ENCODE measurements at regions not wholly inside any gene's neighbourhood (a gene's known extent, or its start where the extent isn't known, plus 50 kb on each side); places are given as distances from the start of the nearest gene placed in this dataset.
A peak's percentile ranks its signal among the peaks of the same experiment; 100 is the strongest.

GRCh38 chr20:57829805-57830514 is 120.1 kb upstream of the PMEPA1 start:
- peaks cover 2% of the 10 kb centered on the region; the same call in 1 of the 2 replicates for H3K27me3 Mint-ChIP-seq (ENCODE audit: low read depth)
- H3K27me3 ChIP-seq (ENCODE audit: insufficient read depth, low read length): no peaks in the 10 kb centered on the region
- no peak overlapping the region for H4K5ac ChIP-seq (ENCODE audit: insufficient read length, low read depth, low read length)
- no peak overlapping the region for H2BK120ac ChIP-seq (ENCODE audit: low read depth, low read length, poor library complexity, severe bottlenecking)
- no peak overlapping the region for H3K56ac ChIP-seq (ENCODE audit: insufficient read length, low read depth, low read length)
- H2BK5ac ChIP-seq (ENCODE audit: insufficient read length, low read length): no peak overlapping the region
- H4K20me1 ChIP-seq (ENCODE audit: control insufficient read depth, insufficient read depth, insufficient read length): no peaks in the 10 kb centered on the region
- no peak overlapping the region for H2AFZ ChIP-seq (ENCODE audit: low read length)
- H3K79me2 ChIP-seq (ENCODE audit: insufficient read depth, low read length): no peaks in the 10 kb centered on the region
- TF ChIP-seq CTCF (conservative IDR thresholded peaks at IDR 0.05): no peak
- no peaks in the 10 kb centered on the region; a peak in 1 of 7 replicates for H3K36me3 Mint-ChIP-seq (ENCODE audit: insufficient read depth in 1 of 3, low read depth in 3 of 3)
- no CpG with 5 or more reads among the region's 9 CpGs for WGBS (ENCODE audit: extremely low coverage, insufficient read length, low lambda C conversion rate)
- H3K4me2 ChIP-seq (ENCODE audit: insufficient read depth, insufficient read length, low read length): no peak overlapping the region
- H2BK15ac ChIP-seq (ENCODE audit: low read depth, low read length): no peak overlapping the region
- no peak overlapping the region for H3K14ac ChIP-seq (ENCODE audit: insufficient read depth, low read length)
- no peak overlapping the region for H2BK20ac ChIP-seq (ENCODE audit: low read depth, low read length, poor library complexity, severe bottlenecking)
- H3K27ac Mint-ChIP-seq: peak overlapping the region in 1 of 3 experiments; percentile 16; a peak in 1 of 7 replicates
- H3K4me1 Mint-ChIP-seq: peaks cover 0 to 3% of the 10 kb centered on the region in 2 experiments; a peak in 3 of 4 replicates
- H3K18ac ChIP-seq (ENCODE audit: insufficient read length, low read depth, low read length): no peak overlapping the region
- no peak overlapping the region for H2AK5ac ChIP-seq (ENCODE audit: insufficient read length, low read length)
- H4K8ac ChIP-seq (replicated peaks; ENCODE audit: insufficient read length, low read depth, low read length): no peak overlapping the region
- no peak overlapping the region for H2BK12ac ChIP-seq (ENCODE audit: insufficient read length, low read depth, low read length)
- H3K9me3 Mint-ChIP-seq: no peaks in the 10 kb centered on the region
- no peak overlapping the region for H3K27ac ChIP-seq (ENCODE audit: insufficient read length, low read depth, low read length)
- no peaks in the 10 kb centered on the region for H3K9me3 ChIP-seq (ENCODE audit: control insufficient read depth, low read depth, low read length)
- H3K4me1 ChIP-seq (ENCODE audit: insufficient read depth, low read length): no peaks in the 10 kb centered on the region
- no peaks in the 10 kb centered on the region for H3K79me1 ChIP-seq (ENCODE audit: insufficient read depth, low read depth, low read length, poor library complexity, severe bottlenecking)
- no peak overlapping the region for H3K4ac ChIP-seq (ENCODE audit: low read depth, low read length)
- no peak overlapping the region for H3K23ac ChIP-seq (ENCODE audit: insufficient read length, low read depth, low read length)
- no peak for DNase-seq
- H3K23me2 ChIP-seq (ENCODE audit: insufficient read length, low read depth, low read length, poor library complexity, severe bottlenecking): no peaks in the 10 kb centered on the region
- no peak overlapping the region for H3K9ac ChIP-seq (ENCODE audit: extremely low read depth, insufficient read length, low read length)
- H3K4me3 Mint-ChIP-seq: no peak overlapping the region
- no peak overlapping the region for H3T11ph ChIP-seq (ENCODE audit: low read length)
- H4K91ac ChIP-seq (ENCODE audit: insufficient read length, low read depth, low read length): no peak overlapping the region
